Brain microvascular endothelial cell (primary cell): ENCODE measurements at regions not wholly inside any gene's neighbourhood (a gene's known extent, or its start where the extent isn't known, plus 50 kb on each side); places are given as distances from the start of the nearest gene placed in this dataset.

Experiments
- DNase-seq: peaks from one replicate; pipeline ENCODE4 v3.0.0-alpha.2; 2020
- H3K27ac ChIP-seq: fragments of 250-450 bp; sonication (Bioruptor Pico); 2 replicates; pipeline ENCODE4 v1.5.1; 2020; ENCODE audit warnings: mild to moderate bottlenecking, moderate library complexity
- H3K27me3 ChIP-seq: fragments of 250-450 bp; sonication (Bioruptor Pico); replicated peaks from 2 replicates; pipeline ENCODE4 v1.5.1; 2020; ENCODE audit warnings: mild to moderate bottlenecking
- H3K36me3 ChIP-seq: fragments of 250-450 bp; sonication (Bioruptor Pico); replicated peaks from 2 replicates; pipeline ENCODE4 v1.5.1; 2020; ENCODE audit warnings: mild to moderate bottlenecking
- H3K4me3 ChIP-seq: 2 replicates; pipeline ENCODE4 v1.5.1; 2011; ENCODE audit warnings: low read depth, mild to moderate bottlenecking, control low read depth, low read length, moderate library complexity
- in situ Hi-C: cut with HindIII; loops from 2 replicates; pipeline ENCODE4 v1.10.0; 2017; ENCODE audit warnings: low sequenced_read_pairs, low pct_ligation_motif_present
- TF ChIP-seq, protein P1 (sequence below): IDR thresholded peaks from 2 replicates; pipeline ENCODE4 v1.5.1; 2011; ENCODE audit warnings: low read depth, mild to moderate bottlenecking, moderate library complexity, low read length, control low read depth, inconsistent platforms; ENCODE audit errors: missing control alignments

- in situ Hi-C loops: no loop called here
- Histone ChIP-seq H3K36me3 (no peaks in the 10 kb centered on the region), H3K4me3 (no peak overlapping the region), H3K27ac (no peak overlapping the region), H3K27me3 (no peaks in the 10 kb centered on the region)
- TF ChIP-seq, protein P1, sequence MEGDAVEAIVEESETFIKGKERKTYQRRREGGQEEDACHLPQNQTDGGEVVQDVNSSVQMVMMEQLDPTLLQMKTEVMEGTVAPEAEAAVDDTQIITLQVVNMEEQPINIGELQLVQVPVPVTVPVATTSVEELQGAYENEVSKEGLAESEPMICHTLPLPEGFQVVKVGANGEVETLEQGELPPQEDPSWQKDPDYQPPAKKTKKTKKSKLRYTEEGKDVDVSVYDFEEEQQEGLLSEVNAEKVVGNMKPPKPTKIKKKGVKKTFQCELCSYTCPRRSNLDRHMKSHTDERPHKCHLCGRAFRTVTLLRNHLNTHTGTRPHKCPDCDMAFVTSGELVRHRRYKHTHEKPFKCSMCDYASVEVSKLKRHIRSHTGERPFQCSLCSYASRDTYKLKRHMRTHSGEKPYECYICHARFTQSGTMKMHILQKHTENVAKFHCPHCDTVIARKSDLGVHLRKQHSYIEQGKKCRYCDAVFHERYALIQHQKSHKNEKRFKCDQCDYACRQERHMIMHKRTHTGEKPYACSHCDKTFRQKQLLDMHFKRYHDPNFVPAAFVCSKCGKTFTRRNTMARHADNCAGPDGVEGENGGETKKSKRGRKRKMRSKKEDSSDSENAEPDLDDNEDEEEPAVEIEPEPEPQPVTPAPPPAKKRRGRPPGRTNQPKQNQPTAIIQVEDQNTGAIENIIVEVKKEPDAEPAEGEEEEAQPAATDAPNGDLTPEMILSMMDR: no peak
- no peak for DNase-seq
Observed at GRCh38 chr10:130747356-130747755, 564.2 kb downstream of the TCERG1L start.

DNA sequence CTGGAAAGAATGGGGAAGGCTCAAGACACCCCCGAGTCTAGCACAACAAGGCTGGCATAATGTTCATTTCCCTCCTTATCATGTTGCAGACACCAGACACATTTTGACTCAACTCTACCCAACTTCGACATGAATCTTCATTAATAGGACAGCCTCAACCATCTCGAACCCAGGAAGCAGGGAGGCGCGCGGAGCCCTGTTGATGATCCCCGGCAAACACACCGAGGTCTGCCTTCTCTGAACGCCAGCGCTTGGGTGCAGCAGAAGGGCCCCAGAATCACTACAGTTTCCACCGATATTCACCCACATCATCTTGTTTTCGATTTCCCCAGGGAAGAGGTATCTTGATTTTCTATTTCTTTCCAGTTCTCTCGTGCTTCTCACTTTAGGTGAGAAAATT, 563.6 kb downstream of the TCERG1L start:
- Histone ChIP-seq H3K4me3 (no peak overlapping the region), H3K27ac (no peak overlapping the region), H3K36me3 (no peaks in the 10 kb centered on the region), H3K27me3 (no peaks in the 10 kb centered on the region)
- DNase-seq: no peak
- TF ChIP-seq, protein P1: no peak
- in situ Hi-C loops: no loop called here

GRCh38 chr10:130748409-130749057, 563.0 kb downstream of the TCERG1L start:
- TF ChIP-seq, protein P1: no peak
- no peak overlapping the region for H3K4me3 ChIP-seq
- H3K36me3 ChIP-seq: no peaks in the 10 kb centered on the region
- H3K27ac ChIP-seq: no peak overlapping the region
- in situ Hi-C loops: no loop called here
- no peak for DNase-seq
- H3K27me3 ChIP-seq: no peaks in the 10 kb centered on the region

- no peak overlapping the region for H3K4me3 ChIP-seq
- no peak overlapping the region for H3K27ac ChIP-seq
- H3K27me3 ChIP-seq: no peaks in the 10 kb centered on the region
- DNase-seq: no peak
- in situ Hi-C loops: no loop called here
- TF ChIP-seq, protein P1: no peak
- H3K36me3 ChIP-seq: no peaks in the 10 kb centered on the region
Observed at GRCh38 chr10:130749911-130750310, 561.6 kb downstream of the TCERG1L start.

- Histone ChIP-seq H3K36me3 (no peaks in the 10 kb centered on the region), H3K27ac (no peak overlapping the region), H3K4me3 (no peak overlapping the region), H3K27me3 (no peaks in the 10 kb centered on the region)
- TF ChIP-seq, protein P1: no peak
- DNase-seq: no peak
- in situ Hi-C loops: no loop called here
Observed at GRCh38 chr10:130750441-130750840, 561.1 kb downstream of the TCERG1L start.
